ENCODE measurements at regions not wholly inside any gene's neighbourhood (a gene's known extent, or its start where the extent isn't known, plus 50 kb on each side); places are given as distances from the start of the nearest gene placed in this dataset.

DNA sequence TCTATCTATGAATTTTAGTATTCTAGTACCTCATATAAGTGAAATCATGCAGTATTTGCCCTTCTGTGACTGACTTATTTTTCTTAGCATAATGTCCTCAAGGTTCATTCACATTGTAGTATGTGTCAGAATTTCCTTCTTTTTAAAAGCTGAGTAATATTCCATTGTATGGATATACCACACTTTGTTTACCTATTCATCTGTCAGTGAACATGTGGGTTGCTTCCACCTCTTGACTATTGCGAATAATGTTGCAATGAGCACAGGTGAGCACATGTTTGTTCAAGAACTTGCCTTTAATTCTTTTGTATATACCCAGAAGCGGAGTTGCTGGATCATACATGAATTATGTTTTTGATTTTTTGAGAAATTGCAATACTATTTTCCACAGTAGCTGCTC, 187.4 kb upstream of the RBMS1 start:
- Mint-ChIP-seq H3K27ac (ENCODE audit: unreplicated experiment) (no peak overlapping the region), H3K27me3 (ENCODE audit: unreplicated experiment) (no peaks in the 10 kb centered on the region), H3K9me3 (ENCODE audit: unreplicated experiment) (no peaks in the 10 kb centered on the region), H3K4me3 (ENCODE audit: unreplicated experiment) (no peak overlapping the region), H3K36me3 (ENCODE audit: unreplicated experiment) (no peaks in the 10 kb centered on the region), H3K4me1 (ENCODE audit: low read depth, unreplicated experiment) (no peaks in the 10 kb centered on the region)
- no peak for TF ChIP-seq CTCF (IDR thresholded peaks at IDR 0.05; ENCODE audit: partially characterized antibody, unreplicated experiment)
- no peak for DNase-seq

- no peak for TF ChIP-seq CTCF (IDR thresholded peaks at IDR 0.05; ENCODE audit: partially characterized antibody, unreplicated experiment)
- Mint-ChIP-seq H3K27ac (ENCODE audit: unreplicated experiment) (no peak overlapping the region), H3K27me3 (ENCODE audit: unreplicated experiment) (no peaks in the 10 kb centered on the region), H3K4me1 (ENCODE audit: low read depth, unreplicated experiment) (no peaks in the 10 kb centered on the region), H3K9me3 (ENCODE audit: unreplicated experiment) (no peaks in the 10 kb centered on the region), H3K36me3 (ENCODE audit: unreplicated experiment) (no peaks in the 10 kb centered on the region), H3K4me3 (ENCODE audit: unreplicated experiment) (no peak overlapping the region)
- DNase-seq: no peak
Observed at GRCh38 chr2:160683206-160683605, 189.6 kb upstream of the RBMS1 start.

DNA sequence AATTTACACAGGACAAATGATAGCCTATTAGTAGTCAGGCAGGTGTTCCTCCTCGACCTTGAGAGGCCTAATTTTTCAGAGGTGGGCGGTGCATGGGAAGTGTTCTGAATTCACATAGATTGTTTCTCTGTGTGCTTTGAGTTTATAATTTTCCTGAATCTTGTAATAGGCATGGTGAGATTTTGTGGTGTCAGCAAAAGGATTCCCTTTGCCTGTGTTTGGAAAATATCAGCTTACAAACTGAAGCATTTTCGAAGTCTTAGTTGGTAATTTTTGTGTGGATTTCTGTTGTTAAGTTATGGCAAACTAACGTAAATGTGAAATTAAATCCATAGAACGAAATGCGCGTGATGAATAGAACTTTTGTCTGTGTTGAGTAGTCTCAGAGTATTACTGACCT, 194.0 kb upstream of the RBMS1 start:
- TF ChIP-seq CTCF (IDR thresholded peaks at IDR 0.05; ENCODE audit: partially characterized antibody, unreplicated experiment): no peak
- H3K27ac Mint-ChIP-seq (ENCODE audit: unreplicated experiment): no peak overlapping the region
- no peaks in the 10 kb centered on the region for H3K9me3 Mint-ChIP-seq (ENCODE audit: unreplicated experiment)
- H3K27me3 Mint-ChIP-seq (ENCODE audit: unreplicated experiment): no peaks in the 10 kb centered on the region
- H3K36me3 Mint-ChIP-seq (ENCODE audit: unreplicated experiment): no peaks in the 10 kb centered on the region
- no peak overlapping the region for H3K4me3 Mint-ChIP-seq (ENCODE audit: unreplicated experiment)
- no peaks in the 10 kb centered on the region for H3K4me1 Mint-ChIP-seq (ENCODE audit: low read depth, unreplicated experiment)
- no peak for DNase-seq

GRCh38 chr2:160689441-160689840, 195.8 kb upstream of the RBMS1 start:
- TF ChIP-seq CTCF (IDR thresholded peaks at IDR 0.05; ENCODE audit: partially characterized antibody, unreplicated experiment): no peak
- no peaks in the 10 kb centered on the region for H3K4me1 Mint-ChIP-seq (ENCODE audit: low read depth, unreplicated experiment)
- H3K27me3 Mint-ChIP-seq (ENCODE audit: unreplicated experiment): no peaks in the 10 kb centered on the region
- no peaks in the 10 kb centered on the region for H3K36me3 Mint-ChIP-seq (ENCODE audit: unreplicated experiment)
- no peak overlapping the region for H3K27ac Mint-ChIP-seq (ENCODE audit: unreplicated experiment)
- H3K4me3 Mint-ChIP-seq (ENCODE audit: unreplicated experiment): no peak overlapping the region
- H3K9me3 Mint-ChIP-seq (ENCODE audit: unreplicated experiment): no peaks in the 10 kb centered on the region
- DNase-seq: no peak

DNA sequence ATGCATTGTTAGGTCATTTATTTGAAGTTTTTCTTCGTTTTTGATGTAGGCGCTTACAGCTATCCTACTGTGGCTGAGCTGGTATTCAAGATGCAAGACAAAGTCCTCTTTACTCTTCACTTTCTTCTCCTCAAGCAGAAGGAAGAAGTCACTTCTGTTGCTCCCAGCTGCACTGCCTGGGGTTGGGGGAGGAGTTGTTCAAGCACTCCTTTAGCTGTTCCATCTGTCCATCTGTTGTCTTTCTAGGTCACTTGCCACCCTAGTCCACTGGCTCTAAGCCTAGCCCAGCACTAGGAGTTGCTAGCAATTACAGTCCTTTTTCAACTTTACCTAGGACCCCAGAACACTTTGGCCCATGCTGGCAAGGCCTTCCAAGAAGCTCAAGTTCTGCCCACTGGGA, 200.6 kb upstream of the RBMS1 start:
- DNase-seq: no peak
- H3K36me3 Mint-ChIP-seq (ENCODE audit: unreplicated experiment): no peaks in the 10 kb centered on the region
- TF ChIP-seq CTCF (IDR thresholded peaks at IDR 0.05; ENCODE audit: partially characterized antibody, unreplicated experiment): no peak
- H3K27ac Mint-ChIP-seq (ENCODE audit: unreplicated experiment): no peak overlapping the region
- no peaks in the 10 kb centered on the region for H3K27me3 Mint-ChIP-seq (ENCODE audit: unreplicated experiment)
- H3K9me3 Mint-ChIP-seq (ENCODE audit: unreplicated experiment): no peaks in the 10 kb centered on the region
- H3K4me1 Mint-ChIP-seq (ENCODE audit: low read depth, unreplicated experiment): no peaks in the 10 kb centered on the region
- H3K4me3 Mint-ChIP-seq (ENCODE audit: unreplicated experiment): no peak overlapping the region

All from glutamatergic neuron (in vitro differentiated cells).